CD4-positive, alpha-beta T cell (primary cell): ENCODE measurements at regions not wholly inside any gene's neighbourhood (a gene's known extent, or its start where the extent isn't known, plus 50 kb on each side); places are given as distances from the start of the nearest gene placed in this dataset.
"Not testable (repeated sequence)": the region's sequence is repeated elsewhere in the genome, so short reads cannot be mapped to it uniquely, and the experiment has no call there.

ENCODE experiments used
- ATAC-seq: fragments of 200-7000 bp; cut with Tn5 transposase; one replicate; pipeline ENCODE4 v1.10.0; 2022; ENCODE audit warnings: mild to moderate bottlenecking; ENCODE audit not compliant: poor library complexity
- CTCF ChIA-PET: fragments of 350-600 bp; sonication (Branson Sonifier 250); formaldehyde crosslinking; loops from one replicate; lab custom pipeline; 2021; ENCODE audit warnings: antibody characterized with exemption, inconsistent platforms; lab: Charles Lee
- POLR2A ChIA-PET: fragments of 350-600 bp; sonication (Branson Sonifier 250); formaldehyde crosslinking; loops from one replicate; lab custom pipeline; 2021; ENCODE audit warnings: antibody characterized with exemption, inconsistent platforms; lab: Charles Lee
- DNase-seq, 14 experiments: peaks; one replicate each; pipeline ENCODE4 v3.0.0-alpha.2; 2013 to 2020; ENCODE audit warnings: mixed read lengths in 2 of 14
- H3K27ac ChIP-seq, 2 donors: one replicate each; pipeline versions ENCODE4 v1.5.1 to v1.7.0; 2013; ENCODE audit warnings: low read length in 2 of 2, low read depth in 1 of 2, mild to moderate bottlenecking in 1 of 2
- H3K27me3 ChIP-seq, 2 experiments: 1 replicate in 1 of 2; 2 replicates in 1 of 2; pipeline versions ENCODE4 v1.6.1 to v1.7.0; 2013; ENCODE audit warnings: low read length in 2 of 2, control low read depth in 1 of 2, mild to moderate bottlenecking in 1 of 2, moderate library complexity in 1 of 2; ENCODE audit not compliant: insufficient read depth in 2 of 2, control insufficient read depth in 1 of 2
- H3K36me3 ChIP-seq: one replicate; pipeline ENCODE4 v1.6.1; 2013; ENCODE audit warnings: low read length, control low read depth; ENCODE audit not compliant: insufficient read depth
- H3K4me1 ChIP-seq: one replicate; pipeline ENCODE4 v1.6.1; 2013; ENCODE audit warnings: low read length, control low read depth; ENCODE audit not compliant: insufficient read depth
- H3K4me3 ChIP-seq: one replicate; pipeline ENCODE4 v1.5.1; 2013; ENCODE audit warnings: mild to moderate bottlenecking, low read length, moderate library complexity
- H3K9me3 ChIP-seq, 2 experiments: 1 replicate in 1 of 2; 2 replicates in 1 of 2; pipeline versions ENCODE4 v1.6.1 to v1.7.0; 2013; ENCODE audit warnings: low read length in 2 of 2, mild to moderate bottlenecking in 2 of 2, control low read depth in 1 of 2, moderate library complexity in 1 of 2; ENCODE audit not compliant: control insufficient read depth in 1 of 2, insufficient read depth in 1 of 2
- H3K27ac Mint-ChIP-seq: one replicate; pipeline ENCODE4 v1.8.0; 2020; ENCODE audit warnings: mixed read lengths
- H3K27me3 Mint-ChIP-seq: one replicate; pipeline ENCODE4 v1.8.0; 2021; ENCODE audit warnings: mixed read lengths
- H3K36me3 Mint-ChIP-seq: one replicate; pipeline ENCODE4 v1.8.0; 2021; ENCODE audit warnings: low read depth, mixed read lengths
- H3K4me1 Mint-ChIP-seq: one replicate; pipeline ENCODE4 v1.8.0; 2021; ENCODE audit warnings: low read depth, mixed read lengths
- H3K4me3 Mint-ChIP-seq: one replicate; pipeline ENCODE4 v1.8.0; 2020; ENCODE audit warnings: mild to moderate bottlenecking, mixed read lengths
- H3K9me3 Mint-ChIP-seq: one replicate; pipeline ENCODE4 v1.8.0; 2020; ENCODE audit warnings: mixed read lengths
- CTCF ChIP-seq: fragments of 200-600 bp; IDR thresholded peaks from one replicate; pipeline ENCODE4 v1.8.0; 2022; ENCODE audit warnings: antibody characterized with exemption, mild to moderate bottlenecking
- intact Hi-C, 2 experiments: fragments of 100-400 bp; cut with DNase I in 1 of 2; cut with micrococcal nuclease in 1 of 2; formaldehyde crosslinking; loops; one replicate each; pipeline versions ENCODE4 v1.15.1 to v1.9.0; 2023 to 2025; cut with DNase I, micrococcal nuclease

GRCh38 chr7:149701495-149702240 lies 71.7 kb downstream of the ZNF467 start:
- POLR2A ChIA-PET: no interaction called here
- no peaks in the 10 kb centered on the region for H3K4me1 Mint-ChIP-seq
- peaks cover 12% of the 10 kb centered on the region for H3K9me3 Mint-ChIP-seq
- no peak for DNase-seq
- H3K4me3 ChIP-seq: no peak overlapping the region
- peaks cover 18% of the 10 kb centered on the region for H3K27me3 Mint-ChIP-seq
- H3K4me1 ChIP-seq: no peaks in the 10 kb centered on the region
- H3K36me3 Mint-ChIP-seq: no peaks in the 10 kb centered on the region
- no peaks in the 10 kb centered on the region for H3K36me3 ChIP-seq
- CTCF ChIA-PET: no interaction called here
- no peak overlapping the region for H3K4me3 Mint-ChIP-seq
- H3K9me3 ChIP-seq: peaks cover 0 to 21% of the 10 kb centered on the region in 2 experiments
- intact Hi-C loops: no loop called here
- no peak overlapping the region for H3K27ac Mint-ChIP-seq
- H3K27ac ChIP-seq: no peak overlapping the region
- TF ChIP-seq CTCF: no peak
- H3K27me3 ChIP-seq: no peaks in the 10 kb centered on the region
- no peak for ATAC-seq

- H3K9me3 Mint-ChIP-seq: peaks cover 12% of the 10 kb centered on the region
- H3K36me3 Mint-ChIP-seq, POLR2A ChIA-PET, DNase-seq, H3K4me3 Mint-ChIP-seq, intact Hi-C loops, H3K4me1 Mint-ChIP-seq, H3K27ac Mint-ChIP-seq, H3K27ac ChIP-seq, CTCF ChIA-PET, H3K4me3 ChIP-seq, ATAC-seq, H3K4me1 ChIP-seq, H3K36me3 ChIP-seq: not testable (repeated sequence)
- H3K27me3 ChIP-seq: peaks cover 5 to 20% of the 10 kb centered on the region in 2 experiments
- peaks cover 0 to 25% of the 10 kb centered on the region in 2 experiments for H3K9me3 ChIP-seq
- peaks cover 35% of the 10 kb centered on the region for H3K27me3 Mint-ChIP-seq
These were observed 75.6 kb downstream of the ZNF467 start for GRCh38 chr7:149697767-149698166.

DNA sequence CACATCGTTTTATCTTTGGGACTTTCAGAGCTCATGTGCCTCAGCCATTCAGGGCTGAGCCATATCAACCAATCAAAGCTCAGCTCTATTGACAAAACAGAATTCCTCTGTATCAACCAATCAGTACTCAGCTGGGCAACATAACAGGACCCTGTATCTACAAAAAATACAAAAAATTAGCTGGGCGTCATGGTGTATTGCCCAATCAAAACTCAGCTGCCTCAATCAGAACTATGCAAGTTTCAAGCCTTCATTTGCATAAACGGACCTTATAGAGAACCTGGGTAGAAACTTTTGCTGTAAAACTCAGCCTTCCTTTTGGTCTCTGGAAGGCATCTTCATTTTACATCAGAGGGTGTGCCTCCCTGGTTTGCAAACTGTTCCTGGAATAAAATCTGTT lies 77.1 kb downstream of the ZNF467 start:
- Histone ChIP-seq H3K4me1 (peaks cover 3% of the 10 kb centered on the region), H3K27me3 (peaks cover 11 to 28% of the 10 kb centered on the region in 2 experiments), H3K9me3 (peaks cover 0 to 17% of the 10 kb centered on the region in 2 experiments), H3K36me3 (no peaks in the 10 kb centered on the region), H3K4me3 (no peak overlapping the region), H3K27ac (no peak overlapping the region)
- H3K27ac Mint-ChIP-seq: no peak overlapping the region
- no peak for TF ChIP-seq CTCF
- intact Hi-C loops: no loop called here
- no peak for DNase-seq
- H3K27me3 Mint-ChIP-seq: peaks cover 40% of the 10 kb centered on the region
- ATAC-seq: no peak
- H3K36me3 Mint-ChIP-seq: no peaks in the 10 kb centered on the region
- H3K4me1 Mint-ChIP-seq: no peaks in the 10 kb centered on the region
- no peak overlapping the region for H3K4me3 Mint-ChIP-seq
- peaks cover 12% of the 10 kb centered on the region for H3K9me3 Mint-ChIP-seq
- CTCF ChIA-PET: no interaction called here
- POLR2A ChIA-PET: no interaction called here

- Histone ChIP-seq H3K27me3 (peaks cover 39 to 54% of the 10 kb centered on the region in 2 experiments), H3K27ac (no peak overlapping the region), H3K4me3 (no peak overlapping the region), H3K9me3 (peaks cover 3 to 8% of the 10 kb centered on the region in 2 experiments), H3K36me3 (no peaks in the 10 kb centered on the region), H3K4me1 (peaks cover 3% of the 10 kb centered on the region)
- no peak for TF ChIP-seq CTCF
- Mint-ChIP-seq H3K27ac (no peak overlapping the region), H3K36me3 (no peaks in the 10 kb centered on the region), H3K27me3 (peaks cover 68% of the 10 kb centered on the region), H3K4me1 (no peaks in the 10 kb centered on the region), H3K4me3 (no peak overlapping the region), H3K9me3 (peaks cover 5% of the 10 kb centered on the region)
- no peak for ATAC-seq
- DNase-seq: no peak
- ChIA-PET POLR2A (no interaction called here), CTCF (no interaction called here)
- intact Hi-C loops: no loop called here
These were observed 80.8 kb downstream of the ZNF467 start for GRCh38 chr7:149692557-149692982.
